ENCODE measurements at regions not wholly inside any gene's neighbourhood (a gene's known extent, or its start where the extent isn't known, plus 50 kb on each side); places are given as distances from the start of the nearest gene placed in this dataset.

GRCh38 chr21:16742741-16743140 is 770.1 kb upstream of the CXADR start:
- intact Hi-C loops (cut with DNase I): loop anchor here in 1 of 10 donors (10.0 kb wide), 1 partner anchor 58 kb away; no protein-coding TSS in a partner anchor

GRCh38 chr21:16743317-16743716 is 769.5 kb upstream of the CXADR start:
- no peak for DNase-seq
- H3K4me1 ChIP-seq: peaks cover 0 to 11% (median 0%) of the 10 kb centered on the region in 12 donors
- no peak overlapping the region for H3K27ac ChIP-seq

More at GRCh38 chr21:16742741-16743140, 770.1 kb upstream of the CXADR start:
- H3K9me3 ChIP-seq: no peaks in the 10 kb centered on the region
- peaks cover 0 to 11% (median 0%) of the 10 kb centered on the region in 12 donors for H3K4me1 ChIP-seq
- H3K36me3 ChIP-seq: no peaks in the 10 kb centered on the region
- TF ChIP-seq CTCF (IDR thresholded peaks at IDR 0.05): no peak
- TF ChIP-seq POLR2A (IDR thresholded peaks at IDR 0.05): no peak
- no peak for DNase-seq
- no peak overlapping the region for H3K4me3 ChIP-seq
- H3K27me3 ChIP-seq: no peaks in the 10 kb centered on the region
- H3K27ac ChIP-seq: peak overlapping the region in 3 of 12 donors; percentile 11 to 33 (median 26)
- WGBS, 4 donors: 73 to 79% (median 75%) methylated on average over 5 of the region's 5 CpGs
- peak in 1 of 4 donors; percentile 19 for ATAC-seq

GRCh38 chr21:16750926-16751325 is 761.9 kb upstream of the CXADR start:
- H3K4me1 ChIP-seq: no peaks in the 10 kb centered on the region
- no peaks in the 10 kb centered on the region for H3K27me3 ChIP-seq
- TF ChIP-seq POLR2A (IDR thresholded peaks at IDR 0.05): no peak
- no peak for TF ChIP-seq CTCF (IDR thresholded peaks at IDR 0.05)
- 68 to 79% (median 74%) methylated on average over 3 of the region's 3 CpGs for WGBS, 4 donors
- DNase-seq (no peak), ATAC-seq (no peak)
- H3K36me3 ChIP-seq: no peaks in the 10 kb centered on the region
- H3K4me3 ChIP-seq: no peak overlapping the region
- no peak overlapping the region for H3K27ac ChIP-seq
- intact Hi-C loops (cut with DNase I): no loop called here
- peaks cover 0 to 4% (median 0%) of the 10 kb centered on the region in 12 donors for H3K9me3 ChIP-seq

More at GRCh38 chr21:16743317-16743716, 769.5 kb upstream of the CXADR start:
- Histone ChIP-seq H3K27me3 (no peaks in the 10 kb centered on the region), H3K36me3 (no peaks in the 10 kb centered on the region), H3K4me3 (no peak overlapping the region), H3K9me3 (no peaks in the 10 kb centered on the region)
- intact Hi-C loops (cut with DNase I): loop anchor here in 1 of 10 donors (10.0 kb wide), 1 partner anchor 59 kb away; no protein-coding TSS in a partner anchor
- 82 to 91% (median 88%) methylated on average over 1 of the region's 1 CpG for WGBS, 4 donors
- ATAC-seq: no peak
- no peak for TF ChIP-seq POLR2A (IDR thresholded peaks at IDR 0.05)
- TF ChIP-seq CTCF (IDR thresholded peaks at IDR 0.05): no peak

GRCh38 chr21:16751695-16752474 is 761.0 kb upstream of the CXADR start:
- intact Hi-C loops (cut with DNase I): no loop called here

More at GRCh38 chr21:16751695-16752474, 761.0 kb upstream of the CXADR start:
- WGBS, 4 donors: 55 to 70% (median 62%) methylated on average over 2 of the region's 2 CpGs
- no peak for DNase-seq
- Histone ChIP-seq H3K36me3 (no peaks in the 10 kb centered on the region), H3K27me3 (no peaks in the 10 kb centered on the region), H3K9me3 (peaks cover 0 to 4% (median 0%) of the 10 kb centered on the region in 12 donors), H3K4me1 (no peaks in the 10 kb centered on the region), H3K27ac (no peak overlapping the region), H3K4me3 (no peak overlapping the region)
- TF ChIP-seq CTCF (IDR thresholded peaks at IDR 0.05): no peak
- no peak for TF ChIP-seq POLR2A (IDR thresholded peaks at IDR 0.05)
- ATAC-seq: no peak

Measured in heart left ventricle (tissue), 16 donors.